GM21717 (cell line): ENCODE measurements at regions not wholly inside any gene's neighbourhood (a gene's known extent, or its start where the extent isn't known, plus 50 kb on each side); places are given as distances from the start of the nearest gene placed in this dataset.

ENCODE experiments used
- ATAC-seq: cut with Tn5 transposase; IDR thresholded peaks from one replicate; pipeline ENCODE4 v1.9.1; 2021; ENCODE audit warnings: mild to moderate bottlenecking, moderate library complexity; ENCODE audit not compliant: unreplicated experiment

GRCh38 chr7:11290863-11291262, 317.2 kb downstream of the PHF14 start:
- no peak for ATAC-seq

- ATAC-seq = no peak
Observed at GRCh38 chr7:11294218-11294617, 320.5 kb downstream of the PHF14 start.

- ATAC-seq = no peak
Observed at GRCh38 chr7:11294965-11295364, 321.3 kb downstream of the PHF14 start.

GRCh38 chr7:11297126-11297625, 323.5 kb downstream of the PHF14 start:
- no peak for ATAC-seq

GRCh38 chr7:11297764-11298163, 324.1 kb downstream of the PHF14 start:
- no peak for ATAC-seq

GRCh38 chr7:11298220-11298619, 324.5 kb downstream of the PHF14 start:
- ATAC-seq = no peak

- no peak for ATAC-seq
Observed at GRCh38 chr7:11300241-11300640, 326.6 kb downstream of the PHF14 start.

- ATAC-seq = no peak
Observed at GRCh38 chr7:11302121-11302520, 328.4 kb downstream of the PHF14 start.

GRCh38 chr7:11313801-11314200, 340.1 kb downstream of the PHF14 start:
- ATAC-seq = no peak

- ATAC-seq = peak; percentile 76
Observed at GRCh38 chr7:11315666-11316258, 342.1 kb downstream of the PHF14 start.

GRCh38 chr7:11317766-11318165, 344.1 kb downstream of the PHF14 start:
- ATAC-seq = peak; percentile 59

GRCh38 chr7:11319491-11320274, 346.0 kb downstream of the PHF14 start:
- no peak for ATAC-seq
